Islet precursor cell (in vitro differentiated cells): ENCODE measurements at regions not wholly inside any gene's neighbourhood (a gene's known extent, or its start where the extent isn't known, plus 50 kb on each side); places are given as distances from the start of the nearest gene placed in this dataset.

Experiments
- DNase-seq: peaks from one replicate; pipeline ENCODE4 v3.0.0-alpha.2; 2018

GRCh38 chr10:21166557-21167287 lies 269.6 kb upstream of the NEBL start:
- DNase-seq: no peak

GRCh38 chr10:21165489-21165888 lies 268.4 kb upstream of the NEBL start:
- no peak for DNase-seq

- DNase-seq: no peak
Observed at GRCh38 chr10:21164687-21165086, 267.6 kb upstream of the NEBL start.

- DNase-seq: no peak
Observed at GRCh38 chr10:21162948-21163347, 265.8 kb upstream of the NEBL start.

- DNase-seq: no peak
Observed at GRCh38 chr10:21161647-21162046, 264.5 kb upstream of the NEBL start.

- no peak for DNase-seq
Observed at GRCh38 chr10:21161090-21161625, 264.0 kb upstream of the NEBL start.

- no peak for DNase-seq
Observed at GRCh38 chr10:21160116-21160515, 263.0 kb upstream of the NEBL start.

GRCh38 chr10:21159669-21160068 lies 262.6 kb upstream of the NEBL start:
- no peak for DNase-seq

- no peak for DNase-seq
Observed at GRCh38 chr10:21158301-21158700, 261.2 kb upstream of the NEBL start.

GRCh38 chr10:21157664-21158063 lies 260.6 kb upstream of the NEBL start:
- no peak for DNase-seq

- no peak for DNase-seq
Observed at GRCh38 chr10:21150166-21150565, 253.1 kb upstream of the NEBL start.

- DNase-seq: no peak
Observed at GRCh38 chr10:21146436-21146789, 249.3 kb upstream of the NEBL start.

- no peak for DNase-seq
Observed at GRCh38 chr10:21145751-21146435, 248.8 kb upstream of the NEBL start.

GRCh38 chr10:21144047-21144446 lies 246.9 kb upstream of the NEBL start:
- no peak for DNase-seq

- no peak for DNase-seq
Observed at GRCh38 chr10:21141946-21142492, 244.9 kb upstream of the NEBL start.

GRCh38 chr10:21138769-21139340 lies 241.7 kb upstream of the NEBL start:
- DNase-seq: no peak

- no peak for DNase-seq
Observed at GRCh38 chr10:21135023-21135931, 238.2 kb upstream of the NEBL start.

- DNase-seq: no peak
Observed at GRCh38 chr10:21134645-21135022, 237.5 kb upstream of the NEBL start.

GRCh38 chr10:21130683-21131442 lies 233.8 kb upstream of the NEBL start:
- no peak for DNase-seq

- DNase-seq: no peak
Observed at GRCh38 chr10:21130108-21130507, 233.0 kb upstream of the NEBL start.

GRCh38 chr10:21125471-21126228 lies 228.5 kb upstream of the NEBL start:
- DNase-seq: no peak
